ENCODE measurements at regions not wholly inside any gene's neighbourhood (a gene's known extent, or its start where the extent isn't known, plus 50 kb on each side); places are given as distances from the start of the nearest gene placed in this dataset.
"Not testable (repeated sequence)": the region's sequence is repeated elsewhere in the genome, so short reads cannot be mapped to it uniquely, and the experiment has no call there.

DNA sequence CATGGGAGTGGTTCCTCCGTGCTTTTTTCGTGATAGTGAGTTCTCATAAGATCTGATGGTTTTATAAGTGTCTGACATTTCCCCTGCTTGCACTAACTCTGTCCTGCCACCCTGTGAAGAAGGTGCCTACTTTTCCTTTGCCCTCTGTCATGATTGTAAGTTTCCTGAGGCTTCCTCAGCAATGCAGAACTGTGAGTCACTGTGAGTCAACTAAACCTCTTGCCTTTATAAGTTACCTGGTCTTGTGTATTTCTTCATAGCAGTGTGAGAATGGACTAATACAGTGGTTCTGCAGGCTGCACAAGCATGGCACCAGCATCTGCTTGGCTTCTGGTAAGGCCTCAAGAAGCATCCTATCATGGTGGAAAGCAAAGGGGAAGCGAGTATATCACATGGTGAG, 1144.6 kb downstream of the SORCS3 start:
- no peak for DNase-seq (ENCODE audit: low spot score)

DNA sequence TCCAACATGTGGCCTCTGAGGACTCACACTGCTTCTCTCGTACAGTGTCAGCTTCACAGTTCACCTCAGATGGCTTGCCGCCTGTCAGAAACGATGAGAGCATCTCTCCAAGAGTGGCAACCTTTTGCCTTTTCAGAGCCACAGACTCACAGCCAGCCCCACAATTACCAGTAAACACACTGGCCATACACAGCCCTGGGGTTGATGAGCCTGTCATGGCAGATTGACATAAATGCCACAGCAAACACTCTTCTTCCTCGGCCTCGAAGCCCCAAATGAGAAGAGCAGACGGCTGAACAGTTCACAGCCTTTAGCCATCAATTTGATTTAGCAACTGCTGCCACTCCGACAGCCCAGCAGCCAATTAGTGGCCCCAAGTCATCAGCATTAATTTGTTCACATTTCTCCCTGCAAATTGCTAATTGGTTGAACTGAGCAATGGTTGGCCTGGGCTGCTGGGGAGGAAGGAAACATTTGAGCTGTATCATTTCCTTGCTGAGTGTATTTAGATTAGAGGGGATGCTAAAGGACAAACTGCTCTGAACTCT, 1142.9 kb downstream of the SORCS3 start:
- DNase-seq (ENCODE audit: low spot score) = no peak

DNA sequence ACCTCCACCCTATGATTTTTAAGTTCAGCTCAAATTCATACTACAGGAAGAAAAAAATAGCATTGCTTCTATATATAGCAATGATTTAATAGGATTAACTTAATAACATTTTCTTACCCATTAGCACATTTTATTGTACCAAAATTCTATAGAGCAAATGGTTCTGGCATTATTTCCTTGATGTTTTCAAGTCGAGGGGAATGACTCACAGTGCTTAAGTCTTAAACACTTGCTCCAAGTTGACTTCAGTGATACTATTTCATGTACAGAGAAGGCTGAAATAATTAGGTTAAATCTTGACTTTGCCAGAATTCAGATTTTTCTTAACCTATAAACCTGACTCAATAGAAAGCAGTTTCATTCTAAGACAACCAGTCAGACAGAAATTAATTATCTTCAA, 1133.8 kb downstream of the SORCS3 start:
- no peak for DNase-seq (ENCODE audit: low spot score)

DNA sequence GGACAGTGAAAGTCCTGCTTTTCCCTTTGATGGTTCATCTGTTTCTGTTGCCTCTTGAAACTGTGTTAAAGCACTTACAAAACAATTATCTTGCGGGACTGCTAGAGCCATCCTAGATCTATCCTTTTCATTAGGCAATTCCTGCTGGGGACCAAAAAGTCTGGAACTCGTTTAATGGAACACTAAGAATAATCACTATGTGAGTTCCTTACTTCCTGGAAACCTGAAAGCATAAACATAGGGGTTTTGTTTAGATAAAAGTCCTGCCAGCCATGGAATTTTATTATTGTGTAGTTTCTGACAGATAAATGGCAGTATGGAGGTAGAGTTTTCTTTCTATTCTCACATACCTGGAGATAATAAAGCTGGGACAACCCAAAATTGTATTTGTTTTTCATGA, 1133.3 kb downstream of the SORCS3 start:
- DNase-seq (ENCODE audit: low spot score) = no peak

DNA sequence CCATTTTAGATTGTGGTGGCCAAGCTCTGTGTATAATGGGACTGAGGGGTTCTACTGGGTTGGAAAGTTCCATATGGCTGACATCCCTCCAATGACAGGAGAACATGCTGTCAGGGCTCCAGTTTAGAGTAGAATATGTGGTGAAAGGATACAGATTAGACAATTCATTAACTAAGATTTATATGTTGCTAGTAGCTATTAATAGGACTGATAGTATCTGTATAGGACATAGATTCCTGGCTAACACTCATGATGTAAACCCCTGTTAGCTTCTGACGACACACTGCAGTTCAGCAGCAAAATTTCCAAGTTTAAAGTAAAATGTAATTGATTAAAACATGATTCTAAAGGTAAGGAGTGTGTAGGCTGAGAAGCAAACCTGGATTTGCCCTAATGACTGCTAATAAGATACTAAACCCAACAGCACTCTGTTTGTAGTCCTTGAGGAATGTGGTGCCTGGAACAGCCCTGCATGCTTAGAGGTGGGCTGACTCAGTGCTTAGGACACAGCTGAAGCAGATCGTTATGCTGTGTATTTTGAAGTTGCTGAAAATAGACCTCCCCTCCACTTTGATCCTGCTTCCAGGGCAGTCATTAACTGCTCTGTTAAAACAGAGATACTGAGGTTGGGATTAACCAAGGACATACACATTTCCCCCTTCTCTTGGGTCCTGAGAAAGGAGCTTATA, 1129.6 kb downstream of the SORCS3 start:
- no peak for DNase-seq (ENCODE audit: low spot score)

DNA sequence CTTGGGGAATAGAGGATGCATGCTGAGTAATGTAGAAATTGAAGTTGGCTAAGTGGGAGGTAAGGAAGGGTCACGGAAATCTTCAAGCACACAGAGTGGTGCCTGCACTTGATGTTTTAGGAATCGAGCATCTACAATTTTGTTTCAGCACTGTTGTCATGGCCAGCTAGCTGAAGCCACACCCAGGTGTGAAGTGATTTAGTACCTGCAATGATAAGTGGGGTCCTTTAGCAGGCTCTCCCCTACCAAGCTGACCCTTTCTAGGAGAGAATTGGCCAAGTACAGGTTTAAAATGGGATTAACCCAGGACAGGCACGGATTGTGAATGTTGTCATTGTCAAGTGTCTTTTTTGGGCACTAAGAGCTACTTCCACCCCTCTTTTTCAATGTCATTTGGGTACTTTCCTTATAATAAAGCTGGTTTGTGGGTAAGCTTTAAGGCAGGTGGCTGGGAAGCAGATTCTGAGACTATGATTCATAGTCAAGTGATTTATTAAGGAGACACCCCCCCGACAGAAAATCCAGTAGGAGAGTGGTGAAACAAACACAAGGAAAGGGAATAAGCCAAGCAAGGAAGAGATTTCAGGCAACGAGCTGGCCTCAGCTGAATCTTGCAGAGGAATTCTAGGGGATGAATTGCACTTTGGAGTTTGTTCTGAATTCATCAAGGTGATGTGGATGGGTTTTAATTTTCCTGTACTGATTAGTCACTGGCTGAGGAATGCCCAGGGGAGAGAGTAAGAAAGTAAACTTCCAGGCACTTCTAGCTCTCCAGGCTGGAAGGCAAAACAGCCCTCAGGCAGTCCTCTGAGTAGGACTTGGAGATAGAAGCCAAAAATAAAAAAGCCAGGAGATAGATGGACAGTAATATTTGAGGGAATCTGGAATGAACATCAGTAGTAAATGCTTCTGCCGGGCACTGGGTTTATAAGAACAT, 1128.4 kb downstream of the SORCS3 start:
- no peak for DNase-seq (ENCODE audit: low spot score)

DNA sequence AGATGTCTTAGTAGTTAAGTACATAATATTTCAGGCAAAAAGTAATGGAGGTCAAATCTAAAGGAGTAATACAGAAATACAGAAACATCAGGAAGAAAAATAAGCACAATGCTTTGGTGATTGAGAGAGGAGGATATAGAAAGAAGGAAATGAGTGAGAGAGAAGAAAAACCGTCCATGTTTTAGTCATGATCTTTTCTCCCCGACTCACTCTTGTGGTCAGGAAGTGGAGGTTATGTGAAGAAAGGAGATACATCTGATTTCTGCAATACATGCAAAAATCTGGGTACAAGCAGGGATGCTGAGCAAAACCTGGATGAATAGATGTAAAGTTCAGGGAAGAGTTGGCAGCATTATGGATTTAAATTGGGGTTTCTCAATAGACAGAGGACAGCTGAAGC, 1122.5 kb downstream of the SORCS3 start:
- no peak for DNase-seq (ENCODE audit: low spot score)

DNA sequence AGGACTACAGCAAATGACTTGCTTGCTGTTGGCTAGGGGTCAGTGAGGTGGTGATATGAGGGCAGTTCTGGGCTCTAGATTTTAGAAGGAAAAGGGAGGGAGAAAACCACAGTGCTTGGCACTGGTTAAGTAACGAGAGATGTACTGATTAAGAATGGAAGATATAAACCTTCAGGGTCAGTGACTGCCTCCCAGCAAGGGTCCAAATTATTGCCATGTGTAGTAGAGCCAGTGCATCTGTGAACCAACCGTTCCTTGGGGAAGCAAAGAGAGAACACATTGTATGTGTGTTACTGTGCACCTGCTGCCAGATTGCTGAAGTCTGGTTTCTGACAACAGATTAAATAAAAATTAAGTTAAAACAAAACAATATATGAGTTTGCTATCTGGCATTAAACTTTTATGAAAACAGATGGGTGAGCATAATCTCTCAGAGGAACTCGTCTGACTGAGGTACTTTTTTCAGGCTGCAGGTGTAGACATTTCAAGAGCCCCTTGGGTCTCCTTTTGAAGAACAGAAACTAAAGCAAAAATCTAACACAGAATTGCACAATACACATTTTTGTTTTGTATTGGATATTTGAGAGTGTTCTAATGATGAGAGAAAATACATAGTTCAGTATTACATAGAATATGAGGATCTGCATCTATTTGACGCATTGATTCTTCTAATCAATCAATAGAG, 1120.6 kb downstream of the SORCS3 start:
- DNase-seq (ENCODE audit: low spot score) = no peak

DNA sequence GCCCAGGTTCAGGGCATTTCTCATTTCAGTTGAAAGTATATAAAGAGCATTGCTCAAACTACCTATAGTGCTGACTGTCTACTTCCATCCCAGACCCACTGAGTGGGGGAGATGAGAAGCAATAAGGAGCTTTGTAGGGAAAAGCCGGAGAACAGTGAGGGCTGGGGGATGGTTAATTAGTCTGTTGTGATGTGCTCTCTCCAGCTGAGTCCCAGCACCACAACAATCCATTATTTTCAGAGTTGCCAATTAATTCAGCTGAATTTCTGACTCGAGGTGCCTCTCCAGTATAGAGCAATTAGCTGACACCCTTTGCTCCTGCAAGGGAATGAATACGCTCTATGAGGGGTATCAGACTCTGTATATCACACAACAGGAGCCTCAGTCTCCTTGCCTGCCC, 1118.6 kb downstream of the SORCS3 start:
- no peak for DNase-seq (ENCODE audit: low spot score)

DNA sequence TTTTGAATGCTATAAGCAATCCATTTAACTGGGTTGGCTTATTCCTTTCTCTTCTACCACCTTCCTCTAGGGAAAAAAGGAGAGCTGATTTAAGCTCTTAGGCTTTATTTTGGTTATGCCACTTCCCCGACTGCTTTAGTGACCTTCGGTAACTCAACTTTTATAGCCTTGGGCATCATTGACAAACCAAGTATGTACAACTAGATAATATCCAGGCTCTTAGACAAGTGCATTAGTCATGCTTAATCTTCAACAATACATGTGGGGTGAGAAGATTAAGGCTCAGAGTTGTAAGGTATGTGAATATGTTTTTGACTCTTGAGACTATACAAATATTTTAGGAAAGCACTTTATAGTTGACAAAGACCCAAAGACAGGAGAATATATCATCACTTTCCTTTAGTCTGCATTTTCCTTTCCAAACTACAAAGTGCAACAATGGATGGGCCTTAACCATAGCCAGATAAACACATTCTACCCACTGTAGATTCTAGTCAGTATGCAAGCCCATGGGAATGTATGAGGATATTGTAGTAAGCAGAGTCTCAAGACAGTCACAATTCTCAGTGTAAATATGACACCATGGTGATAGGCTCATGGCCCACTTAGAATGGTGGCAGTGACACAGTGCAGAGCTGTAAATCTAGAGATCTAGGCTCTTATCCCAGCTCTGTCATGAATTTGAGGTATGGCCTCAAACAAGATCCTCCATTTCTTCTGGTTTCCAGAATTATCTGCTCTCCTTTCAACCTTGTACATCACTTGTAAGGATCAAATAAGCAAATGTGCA, 1117.3 kb downstream of the SORCS3 start:
- no peak for DNase-seq (ENCODE audit: low spot score)

DNA sequence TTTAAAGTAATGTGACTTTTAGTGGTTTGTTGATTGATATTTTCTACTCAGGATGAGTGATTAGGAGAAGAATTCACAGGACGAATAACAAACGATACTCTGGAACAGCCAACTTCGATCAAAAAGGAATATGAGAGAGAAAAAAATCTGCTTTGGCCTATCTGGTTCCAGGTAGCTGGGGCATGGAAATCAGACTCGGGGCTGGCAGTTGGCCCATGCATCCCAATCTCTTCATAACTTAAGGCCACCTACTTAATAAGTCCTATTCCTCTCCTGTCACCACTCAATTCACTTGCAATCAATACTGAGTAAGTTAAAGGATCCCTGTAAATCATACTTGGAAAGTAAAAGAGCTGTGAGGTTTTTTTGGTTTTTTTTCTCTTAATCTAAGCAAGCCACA, 1116.2 kb downstream of the SORCS3 start:
- no peak for DNase-seq (ENCODE audit: low spot score)

DNA sequence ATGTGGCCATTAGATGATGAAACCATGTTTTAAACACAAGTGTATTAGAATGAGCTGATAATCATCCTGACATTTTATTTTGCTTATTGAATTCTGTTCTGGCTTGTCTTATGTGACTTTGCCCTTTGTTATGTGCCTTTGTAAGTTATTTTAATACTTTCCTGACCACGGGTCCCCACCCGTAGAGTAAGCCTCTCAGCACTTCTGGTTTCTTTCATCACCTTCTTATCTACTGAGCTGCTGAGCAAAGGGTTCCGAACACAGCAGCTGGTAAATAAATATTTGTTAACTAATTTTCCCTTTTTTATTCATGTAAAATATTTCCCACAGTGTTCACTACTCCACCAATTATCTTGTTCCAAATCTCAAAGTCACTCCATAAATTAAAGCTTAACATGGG, 1115.3 kb downstream of the SORCS3 start:
- DNase-seq (ENCODE audit: low spot score) = no peak

DNA sequence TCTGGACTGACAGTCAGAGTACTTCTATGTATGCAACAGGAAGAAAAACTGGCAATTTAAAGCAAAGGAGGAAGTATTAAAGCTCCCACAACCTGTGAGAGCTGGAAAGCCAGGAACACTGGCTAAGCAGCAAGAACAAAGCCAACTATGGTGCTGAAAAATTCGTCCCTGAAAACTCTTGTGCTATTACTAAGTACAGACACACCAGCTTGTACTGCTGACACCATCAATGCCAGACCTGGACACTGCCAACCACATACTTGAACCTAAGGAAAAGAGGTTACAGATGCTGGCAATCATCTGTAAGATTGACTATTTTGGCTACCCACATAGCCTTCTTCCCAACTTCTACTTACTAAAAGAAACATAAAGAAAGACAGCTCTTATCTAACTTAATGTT, 1110.6 kb downstream of the SORCS3 start:
- DNase-seq (ENCODE audit: low spot score) = no peak

DNA sequence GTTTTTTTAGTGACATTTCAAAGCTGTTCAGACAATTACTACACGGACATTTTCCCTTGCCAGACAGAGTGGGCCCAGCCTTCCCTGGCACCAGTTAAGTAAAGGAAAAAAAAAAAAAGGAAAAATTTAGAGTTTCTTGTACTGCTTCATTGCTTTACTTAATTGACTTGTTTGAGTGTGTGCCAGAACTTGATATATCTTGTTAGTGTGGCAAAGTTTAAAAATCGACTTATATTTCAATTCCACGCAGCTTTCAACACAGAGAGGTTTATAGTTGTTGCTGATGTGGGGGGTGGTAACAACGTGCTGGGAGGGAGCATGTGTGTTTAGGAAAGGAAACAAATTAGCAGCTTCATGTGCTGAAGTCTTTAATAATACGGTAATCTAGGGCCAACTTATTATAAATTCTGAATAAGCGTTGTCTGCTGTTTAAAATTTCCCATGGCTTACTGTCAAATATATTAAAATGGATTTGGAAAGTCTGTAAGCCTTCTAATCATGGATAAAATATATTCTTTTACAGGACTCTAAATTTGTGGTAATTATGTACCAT, 1104.6 kb downstream of the SORCS3 start:
- no peak for DNase-seq (ENCODE audit: low spot score)

DNA sequence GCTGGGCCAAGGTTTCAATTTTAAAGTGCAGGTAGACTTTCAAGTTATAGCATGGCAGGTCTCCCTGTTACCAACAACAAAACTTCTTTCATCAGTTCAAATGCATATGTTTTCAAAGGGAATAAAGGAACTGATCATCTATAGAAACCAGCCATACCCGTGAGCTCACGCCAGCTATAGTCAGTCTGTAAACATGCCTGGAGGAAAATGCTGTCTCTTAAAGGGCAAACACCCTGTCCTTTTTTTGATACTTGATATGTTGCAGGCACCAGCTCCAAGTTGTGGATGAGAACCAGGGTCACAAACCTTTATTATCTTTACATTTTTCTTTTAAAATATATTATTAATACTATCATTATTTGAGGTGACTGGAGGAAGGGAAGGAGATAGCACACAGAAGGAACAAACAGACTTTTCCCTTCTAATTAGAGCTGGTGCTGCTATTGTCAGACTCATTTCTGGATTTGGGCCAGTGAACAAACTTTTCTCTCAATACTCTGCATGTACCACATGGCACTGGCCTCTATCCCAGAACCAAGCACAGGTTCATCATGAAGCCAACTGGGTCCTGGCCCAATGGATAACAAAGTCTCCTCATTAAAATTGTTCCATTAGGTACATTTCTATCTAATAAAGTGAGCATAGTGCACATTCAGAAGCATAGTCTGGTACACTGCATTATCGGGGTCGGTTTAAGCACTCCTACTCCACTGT, 1102.4 kb downstream of the SORCS3 start:
- DNase-seq (ENCODE audit: low spot score) = no peak

DNA sequence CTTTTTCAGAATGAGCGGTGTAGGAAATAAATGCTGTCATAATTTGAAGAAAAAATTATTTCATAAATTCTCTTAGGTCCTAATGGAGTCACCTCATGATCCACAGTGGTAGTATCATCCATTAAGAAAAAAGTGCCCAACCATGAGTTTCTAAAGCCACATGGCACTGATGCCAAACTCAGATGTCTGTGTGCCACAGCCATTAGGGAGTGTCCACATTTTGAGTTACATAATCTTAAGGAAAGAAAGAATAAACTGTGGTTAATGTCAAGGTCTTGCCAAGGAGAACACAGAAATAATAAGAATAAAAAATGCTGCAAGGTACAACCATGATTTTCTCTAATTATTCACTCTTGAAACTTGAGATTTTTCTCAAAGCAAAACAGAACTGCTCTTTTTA, 1101.8 kb downstream of the SORCS3 start:
- DNase-seq (ENCODE audit: low spot score) = no peak

DNA sequence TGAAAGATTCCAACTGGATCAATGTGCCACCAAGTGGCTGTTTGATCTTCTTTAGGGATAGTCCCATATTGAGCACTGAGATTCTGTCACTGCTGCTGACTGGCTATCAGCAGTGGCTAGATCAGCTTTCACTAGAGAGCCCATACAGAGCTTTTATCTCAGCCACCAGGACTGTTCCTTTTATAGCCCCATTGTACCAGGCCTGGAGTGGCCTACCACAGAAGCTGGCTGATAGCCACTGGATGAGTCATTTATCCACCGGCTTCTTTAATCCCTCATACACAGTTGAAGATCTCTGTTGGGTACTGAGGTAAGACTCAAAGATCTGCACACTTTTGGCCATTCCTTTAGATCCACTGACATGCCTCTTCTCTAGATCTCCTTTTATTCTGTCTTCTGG, 1101.1 kb downstream of the SORCS3 start:
- no peak for DNase-seq (ENCODE audit: low spot score)

DNA sequence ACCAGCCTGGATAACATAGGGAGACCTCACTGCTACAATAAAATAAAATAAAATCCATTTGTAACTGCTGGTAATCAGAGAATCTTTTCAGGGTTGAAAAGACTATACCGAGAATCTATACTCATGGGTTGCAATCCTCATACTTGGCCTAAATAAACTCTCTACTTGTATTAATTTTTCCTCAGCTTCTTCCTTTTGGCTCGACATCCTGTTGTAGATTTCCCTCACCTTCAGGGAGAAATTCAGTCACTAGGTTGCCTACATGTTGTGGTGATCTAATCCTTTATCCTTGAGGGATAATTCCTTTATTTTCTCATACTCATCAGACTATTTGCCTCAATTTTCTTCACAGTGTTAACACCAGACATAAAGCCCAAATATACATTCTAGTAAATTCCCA, 1093.4 kb downstream of the SORCS3 start:
- no peak for DNase-seq (ENCODE audit: low spot score)

DNA sequence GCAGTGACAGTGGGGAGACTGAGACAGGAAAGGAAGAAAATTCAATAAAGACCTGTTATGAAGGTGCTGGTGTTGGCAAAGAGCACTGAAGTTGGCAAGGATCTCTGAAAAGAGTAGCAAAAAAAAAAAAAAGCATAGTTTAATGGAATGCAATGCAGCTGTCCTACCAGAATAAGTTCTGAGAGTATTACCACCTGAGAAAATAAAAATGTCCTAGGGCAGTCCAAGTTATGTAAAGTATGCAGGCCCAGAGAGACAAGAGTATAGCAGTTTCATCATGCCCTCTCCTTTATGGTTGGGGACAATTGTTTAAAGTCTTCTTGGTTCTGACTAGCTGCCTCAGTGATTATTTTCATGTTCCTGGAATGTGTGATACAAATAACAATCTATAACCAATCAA, 1092.8 kb downstream of the SORCS3 start:
- DNase-seq (ENCODE audit: low spot score) = no peak

DNA sequence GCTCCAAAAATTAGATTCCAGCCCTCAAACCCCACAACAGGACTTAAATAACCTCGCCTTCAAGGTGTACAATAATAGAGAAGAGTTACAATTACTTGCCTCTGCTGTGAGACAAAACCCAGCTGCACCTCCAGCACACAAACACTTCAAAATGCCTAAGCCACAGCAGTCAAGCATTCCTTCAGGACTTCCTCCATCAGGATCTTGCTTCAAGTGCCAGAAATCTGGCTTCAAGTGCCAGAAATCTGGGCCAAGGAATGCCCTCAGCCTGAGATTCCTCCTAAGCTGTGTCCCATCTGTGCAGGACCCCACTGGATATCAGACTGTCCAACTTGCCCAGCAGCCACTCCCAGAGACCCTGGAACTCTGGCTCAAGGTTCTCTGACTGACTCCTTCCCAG, 1088.3 kb downstream of the SORCS3 start:
- DNase-seq (ENCODE audit: low spot score) = no peak

DNA sequence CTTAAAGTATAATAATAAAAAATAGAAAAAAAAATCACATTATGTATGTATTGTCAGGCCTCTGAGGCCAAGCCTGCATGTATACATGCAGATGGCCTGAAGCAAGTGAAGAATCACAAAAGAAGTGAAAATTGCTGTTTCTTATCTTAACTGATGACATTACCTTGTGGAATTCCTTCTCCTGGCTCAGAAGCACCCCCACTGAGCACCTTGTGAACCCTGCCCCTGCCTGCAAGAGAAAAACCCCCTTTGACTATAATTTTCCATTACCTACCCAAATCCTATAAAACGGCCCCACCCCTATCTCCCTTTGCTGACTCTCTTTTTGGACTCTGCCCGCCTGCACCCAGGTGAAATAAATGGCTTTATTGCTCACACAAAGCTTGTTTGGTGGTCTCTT, 1086.5 kb downstream of the SORCS3 start:
- DNase-seq (ENCODE audit: low spot score) = not testable (repeated sequence)

Measured in AG20443 (cell line).